ENCODE measurements at regions not wholly inside any gene's neighbourhood (a gene's known extent, or its start where the extent isn't known, plus 50 kb on each side); places are given as distances from the start of the nearest gene placed in this dataset.

- TF ChIP-seq EZH2phosphoT487 (IDR thresholded peaks at IDR 0.05; ENCODE audit: insufficient read depth, low read depth), result no peak
- no peak for TF ChIP-seq EZH2 (IDR thresholded peaks at IDR 0.05; ENCODE audit: insufficient read depth, poor library complexity, severe bottlenecking)
Measured at GRCh38 chr5:89457411-89458331, 574.7 kb upstream of the MEF2C start.
